HepG2 (cell line): ENCODE measurements at regions not wholly inside any gene's neighbourhood (a gene's known extent, or its start where the extent isn't known, plus 50 kb on each side); places are given as distances from the start of the nearest gene placed in this dataset.

Experiments used
- ATAC-seq: fragments of 200-7000 bp; cut with Tn5 transposase; 3 replicates; pipeline ENCODE4 v1.9.1; 2020; ENCODE audit warnings: mild to moderate bottlenecking, moderate library complexity
- BruUV-seq: library from RNA; stranded (reverse); fragments of 400-500 nt; replicated peaks from 2 replicates; lab custom pipeline; 2021; lab: Mats Ljungman, UMichigan
- CTCF ChIA-PET: fragments of 300-600 bp; formaldehyde crosslinking; extraction: SDS; loops from one replicate; lab custom pipeline; 2021; ENCODE audit warnings: low total read pairs, inconsistent platforms, low intra/inter-chr PET ratio; lab: Yijun Ruan, JAX
- POLR2A ChIA-PET: fragments of 350-600 bp; sonication (Branson Sonifier 250); formaldehyde crosslinking; loops from one replicate; lab custom pipeline; 2020; ENCODE audit warnings: antibody characterized with exemption, inconsistent platforms; lab: Yijun Ruan, JAX
- DNase-seq: peaks from one replicate; pipeline ENCODE4 v3.0.0-alpha.2; 2015; ENCODE audit warnings: low spot score
- FAIRE-seq: peaks from 3 replicates; lab custom pipeline; 2011; peaks lifted over from hg19 to GRCh38; lab: Jason Lieb, UNC
- H2AFZ ChIP-seq: one replicate; pipeline ENCODE4 v1.6.1; 2011; ENCODE audit warnings: low read length, inconsistent platforms
- H3K27ac ChIP-seq: fragments of 300-600 bp; 3 replicates; pipeline ENCODE4 v1.8.0; 2011; ENCODE audit warnings: mixed run types, mild to moderate bottlenecking, mixed read lengths, low read length, inconsistent platforms; ENCODE audit not compliant: insufficient read depth; ENCODE audit errors: extremely low read length
- H3K27me3 ChIP-seq, 2 experiments: fragments of 200-600 bp in 1 of 2; 2 replicates in 1 of 2; 3 replicates in 1 of 2; pipeline versions ENCODE4 v1.6.0 to v1.8.0; 2011; ENCODE audit warnings: low read length in 2 of 2, mild to moderate bottlenecking in 2 of 2, moderate library complexity in 2 of 2, inconsistent platforms in 1 of 2; ENCODE audit not compliant: insufficient read depth in 2 of 2, control insufficient read depth in 1 of 2
- H3K36me3 ChIP-seq, 2 experiments: fragments of 200-600 bp in 1 of 2; replicated peaks in 1 of 2; 2 replicates in 1 of 2; 3 replicates in 1 of 2; pipeline versions ENCODE4 v1.5.1 to v1.8.0; 2011; ENCODE audit warnings: low read length in 2 of 2, inconsistent platforms in 1 of 2; ENCODE audit not compliant: insufficient read depth in 2 of 2, control insufficient read depth in 1 of 2
- H3K4me1 ChIP-seq: 2 replicates; pipeline ENCODE4 v1.5.1; 2012; ENCODE audit warnings: low read length, inconsistent platforms; ENCODE audit not compliant: insufficient read depth
- H3K4me2 ChIP-seq: 2 replicates; pipeline ENCODE4 v1.6.0; 2011; ENCODE audit warnings: low read depth, low read length, inconsistent platforms
- H3K4me3 ChIP-seq, 3 experiments: fragments of 200-600 bp in 1 of 3; sonication (generic), shearing (Covaris generic) in 1 of 3; replicated peaks in 1 of 3; 2 replicates each; pipeline ENCODE4 v1.5.1; 2011 to 2016; ENCODE audit warnings: low read length in 3 of 3, inconsistent platforms in 2 of 3, low read depth in 2 of 3, mild to moderate bottlenecking in 2 of 3, control low read depth in 1 of 3, mixed read lengths in 1 of 3; ENCODE audit not compliant: insufficient read depth in 1 of 3
- H3K79me2 ChIP-seq: one replicate; pipeline ENCODE4 v1.6.1; 2011; ENCODE audit warnings: low read length, inconsistent platforms; ENCODE audit not compliant: insufficient read depth
- H3K9ac ChIP-seq: 2 replicates; pipeline ENCODE4 v1.6.0; 2011; ENCODE audit warnings: mild to moderate bottlenecking, low read depth, low read length, inconsistent platforms; ENCODE audit not compliant: insufficient read depth
- H3K9me3 ChIP-seq: 2 replicates; pipeline ENCODE4 v1.5.1; 2012; ENCODE audit warnings: mild to moderate bottlenecking, low read length
- H4K20me1 ChIP-seq: 2 replicates; pipeline ENCODE4 v1.6.0; 2011; ENCODE audit warnings: inconsistent platforms, mild to moderate bottlenecking, low read length, moderate library complexity; ENCODE audit not compliant: insufficient read depth
- GMEB2 ChIP-seq: IDR thresholded peaks from 2 replicates; pipeline ENCODE4 v1.6.1; 2016; ENCODE audit warnings: missing biosample characterization, missing genetic modification reagents, low read depth
- PLRG1 ChIP-seq: fragments of 450-650 bp; conservative IDR thresholded peaks from 2 replicates; pipeline ENCODE4 v1.6.1; 2016
- REL ChIP-seq: sonication (generic); formaldehyde crosslinking; conservative IDR thresholded peaks from 2 replicates; pipeline ENCODE4 v1.8.0; 2022; ENCODE audit warnings: mild to moderate bottlenecking, missing genetic modification reagents, moderate library complexity
- SETDB1 ChIP-seq: sonication (generic); formaldehyde crosslinking; IDR thresholded peaks from 2 replicates; pipeline ENCODE4 v1.5.1; 2020; ENCODE audit warnings: missing genetic modification reagents, mild to moderate bottlenecking, borderline replicate concordance
- SIN3B ChIP-seq: fragments of 150-350 bp; IDR thresholded peaks from 2 replicates; pipeline ENCODE4 v1.6.1; 2014; ENCODE audit warnings: low read length
- SRF ChIP-seq: IDR thresholded peaks from 2 replicates; pipeline ENCODE4 v1.6.1; 2011; ENCODE audit warnings: mild to moderate bottlenecking, low read depth, low read length, moderate library complexity
- TAF15 ChIP-seq: fragments of 200-400 bp; formaldehyde crosslinking; IDR thresholded peaks from one replicate; pipeline ENCODE4 v1.6.1; 2018; ENCODE audit warnings: mild to moderate bottlenecking, low read depth, low read length; ENCODE audit not compliant: poor library complexity, severe bottlenecking
- WGBS: methylation state at CpG from one replicate; pipeline ENCODE4 v1.1.6; 2017; ENCODE audit warnings: low lambda C conversion rate; 5-methylcytosine and 5-hydroxymethylcytosine counted together
- in situ Hi-C: cut with HindIII; loops from 2 replicates; pipeline ENCODE4 v1.10.0; 2017; ENCODE audit warnings: low pct_unique_long_range_greater_than_20kb; ENCODE audit not compliant: extremely low pct_ligation_motif_present
- intact Hi-C: fragments of 100-400 bp; cut with micrococcal nuclease; formaldehyde crosslinking; loops from one replicate; pipeline ENCODE4 v1.10.0; 2022; ENCODE audit not compliant: unreplicated experiment
- TF ChIP-seq, protein P1 (sequence below): sonication (generic); formaldehyde crosslinking; IDR thresholded peaks from 2 replicates; pipeline ENCODE4 v1.5.0; 2020; ENCODE audit warnings: missing genetic modification reagents
- TF ChIP-seq, protein P2 (sequence below): sonication (generic); formaldehyde crosslinking; conservative IDR thresholded peaks from 2 replicates; pipeline ENCODE4 v1.5.0; 2020; ENCODE audit warnings: missing genetic modification reagents
- TF ChIP-seq, protein P3 (sequence below): sonication (generic); formaldehyde crosslinking; IDR thresholded peaks from 2 replicates; pipeline ENCODE4 v1.9.0; 2022; ENCODE audit warnings: low read depth, missing genetic modification reagents

- TF ChIP-seq REL (CRISPR knock-in tag) = no peak
Observed at GRCh38 chr5:74943905-74944304, 77.7 kb upstream of the FAM169A start (continued).

GRCh38 chr5:74942622-74943286 is 76.6 kb upstream of the FAM169A start:
- H3K4me2 ChIP-seq = no peak overlapping the region
- peaks cover 40% of the 10 kb centered on the region for H3K4me1 ChIP-seq
- no peak for DNase-seq
- intact Hi-C loops (loop anchor here (10.0 kb wide), 1 partner anchor 268 kb away; no protein-coding TSS in a partner anchor), in situ Hi-C loops (no loop called here)
- no peaks in the 10 kb centered on the region for H3K27me3 ChIP-seq
- H3K4me3 ChIP-seq = no peak overlapping the region
- H3K9ac ChIP-seq = no peak overlapping the region
- TF ChIP-seq, protein P1, sequence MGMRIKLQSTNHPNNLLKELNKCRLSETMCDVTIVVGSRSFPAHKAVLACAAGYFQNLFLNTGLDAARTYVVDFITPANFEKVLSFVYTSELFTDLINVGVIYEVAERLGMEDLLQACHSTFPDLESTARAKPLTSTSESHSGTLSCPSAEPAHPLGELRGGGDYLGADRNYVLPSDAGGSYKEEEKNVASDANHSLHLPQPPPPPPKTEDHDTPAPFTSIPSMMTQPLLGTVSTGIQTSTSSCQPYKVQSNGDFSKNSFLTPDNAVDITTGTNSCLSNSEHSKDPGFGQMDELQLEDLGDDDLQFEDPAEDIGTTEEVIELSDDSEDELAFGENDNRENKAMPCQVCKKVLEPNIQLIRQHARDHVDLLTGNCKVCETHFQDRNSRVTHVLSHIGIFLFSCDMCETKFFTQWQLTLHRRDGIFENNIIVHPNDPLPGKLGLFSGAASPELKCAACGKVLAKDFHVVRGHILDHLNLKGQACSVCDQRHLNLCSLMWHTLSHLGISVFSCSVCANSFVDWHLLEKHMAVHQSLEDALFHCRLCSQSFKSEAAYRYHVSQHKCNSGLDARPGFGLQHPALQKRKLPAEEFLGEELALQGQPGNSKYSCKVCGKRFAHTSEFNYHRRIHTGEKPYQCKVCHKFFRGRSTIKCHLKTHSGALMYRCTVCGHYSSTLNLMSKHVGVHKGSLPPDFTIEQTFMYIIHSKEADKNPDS = no peak
- TF ChIP-seq SIN3B (no peak), SETDB1 (CRISPR knock-in tag) (no peak), GMEB2 (no peak), PLRG1 (no peak), TAF15 (no peak), SRF (no peak)
- TF ChIP-seq, protein P2, sequence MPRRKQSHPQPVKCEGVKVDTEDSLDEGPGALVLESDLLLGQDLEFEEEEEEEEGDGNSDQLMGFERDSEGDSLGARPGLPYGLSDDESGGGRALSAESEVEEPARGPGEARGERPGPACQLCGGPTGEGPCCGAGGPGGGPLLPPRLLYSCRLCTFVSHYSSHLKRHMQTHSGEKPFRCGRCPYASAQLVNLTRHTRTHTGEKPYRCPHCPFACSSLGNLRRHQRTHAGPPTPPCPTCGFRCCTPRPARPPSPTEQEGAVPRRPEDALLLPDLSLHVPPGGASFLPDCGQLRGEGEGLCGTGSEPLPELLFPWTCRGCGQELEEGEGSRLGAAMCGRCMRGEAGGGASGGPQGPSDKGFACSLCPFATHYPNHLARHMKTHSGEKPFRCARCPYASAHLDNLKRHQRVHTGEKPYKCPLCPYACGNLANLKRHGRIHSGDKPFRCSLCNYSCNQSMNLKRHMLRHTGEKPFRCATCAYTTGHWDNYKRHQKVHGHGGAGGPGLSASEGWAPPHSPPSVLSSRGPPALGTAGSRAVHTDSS (CRISPR knock-in tag) = no peak
- TF ChIP-seq, protein P3, sequence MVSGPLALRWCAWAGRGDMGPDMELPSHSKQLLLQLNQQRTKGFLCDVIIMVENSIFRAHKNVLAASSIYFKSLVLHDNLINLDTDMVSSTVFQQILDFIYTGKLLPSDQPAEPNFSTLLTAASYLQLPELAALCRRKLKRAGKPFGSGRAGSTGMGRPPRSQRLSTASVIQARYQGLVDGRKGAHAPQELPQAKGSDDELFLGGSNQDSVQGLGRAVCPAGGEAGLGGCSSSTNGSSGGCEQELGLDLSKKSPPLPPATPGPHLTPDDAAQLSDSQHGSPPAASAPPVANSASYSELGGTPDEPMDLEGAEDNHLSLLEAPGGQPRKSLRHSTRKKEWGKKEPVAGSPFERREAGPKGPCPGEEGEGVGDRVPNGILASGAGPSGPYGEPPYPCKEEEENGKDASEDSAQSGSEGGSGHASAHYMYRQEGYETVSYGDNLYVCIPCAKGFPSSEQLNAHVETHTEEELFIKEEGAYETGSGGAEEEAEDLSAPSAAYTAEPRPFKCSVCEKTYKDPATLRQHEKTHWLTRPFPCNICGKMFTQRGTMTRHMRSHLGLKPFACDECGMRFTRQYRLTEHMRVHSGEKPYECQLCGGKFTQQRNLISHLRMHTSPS (CRISPR knock-in tag) = no peak
- no peaks in the 10 kb centered on the region for H4K20me1 ChIP-seq
- no TSS peak for BruUV-seq
- H3K27ac ChIP-seq = no peak overlapping the region
- no peak for ATAC-seq
- no peak for FAIRE-seq
- 81% methylated on average over 10 of the region's 10 CpGs for WGBS
- CTCF ChIA-PET = no interaction called here
- no peaks in the 10 kb centered on the region for H3K36me3 ChIP-seq
- no peaks in the 10 kb centered on the region for H3K79me2 ChIP-seq
- no peak overlapping the region for H2AFZ ChIP-seq
- POLR2A ChIA-PET = no interaction called here
- no peaks in the 10 kb centered on the region for H3K9me3 ChIP-seq
